GM12878 (cell line): ENCODE measurements at regions not wholly inside any gene's neighbourhood (a gene's known extent, or its start where the extent isn't known, plus 50 kb on each side); places are given as distances from the start of the nearest gene placed in this dataset.

Experiments
- ATAC-seq: fragments of 200-7000 bp; cut with Tn5 transposase; 3 replicates; pipeline ENCODE4 v1.9.1; 2020; ENCODE audit warnings: mild to moderate bottlenecking, moderate library complexity
- BruUV-seq: library from RNA; stranded (reverse); fragments of 400-500 nt; replicated peaks from 2 replicates; lab custom pipeline; 2021; lab: Mats Ljungman, UMichigan
- CTCF ChIA-PET: fragments of 300-600 bp; sonication (Branson Sonifier 250); formaldehyde crosslinking; extraction: SDS; loops from one replicate; lab custom pipeline; 2021; ENCODE audit warnings: inconsistent platforms; lab: Yijun Ruan, JAX
- POLR2A ChIA-PET: fragments of 350-600 bp; formaldehyde crosslinking; extraction: SDS; loops from one replicate; lab custom pipeline; 2021; ENCODE audit warnings: inconsistent platforms; lab: Charles Lee
- RAD21 ChIA-PET: fragments of 300-600 bp; sonication (Branson Sonifier 250); formaldehyde crosslinking; loops from one replicate; lab custom pipeline; 2023; ENCODE audit warnings: antibody characterized with exemption; ENCODE audit not compliant: unreplicated experiment; lab: Charles Lee
- SMC1A ChIA-PET: fragments of 300-600 bp; sonication (Branson Sonifier 250); formaldehyde crosslinking; loops from one replicate; lab custom pipeline; 2023; ENCODE audit not compliant: unreplicated experiment, uncharacterized antibody; lab: Charles Lee
- DNase-seq: peaks from one replicate; pipeline ENCODE4 v3.0.0-alpha.2; 2011; ENCODE audit warnings: low read depth, low spot score
- FAIRE-seq: peaks from 3 replicates; lab custom pipeline; 2011; peaks lifted over from hg19 to GRCh38; lab: Jason Lieb, UNC
- H2AFZ ChIP-seq: 2 replicates; pipeline ENCODE4 v1.6.0; 2011; ENCODE audit warnings: low read depth, low read length, control low read depth; ENCODE audit not compliant: control insufficient read depth
- H3K27ac ChIP-seq: 2 replicates; pipeline ENCODE4 v1.5.1; 2011; ENCODE audit warnings: control low read depth; ENCODE audit not compliant: control insufficient read depth, insufficient read depth
- H3K27me3 ChIP-seq, 2 experiments: replicated peaks in 1 of 2; 2 replicates each; pipeline versions ENCODE4 v1.6.0 to v1.6.1; 2011; ENCODE audit warnings: low read length in 1 of 2; ENCODE audit not compliant: control insufficient read depth in 2 of 2, insufficient read depth in 2 of 2
- H3K36me3 ChIP-seq, 2 experiments: 2 replicates each; pipeline ENCODE4 v1.5.1; 2011; ENCODE audit warnings: low read length in 1 of 2; ENCODE audit not compliant: control insufficient read depth in 2 of 2, insufficient read depth in 2 of 2
- H3K4me1 ChIP-seq: 2 replicates; pipeline ENCODE4 v1.6.1; 2011; ENCODE audit warnings: mild to moderate bottlenecking, low read length, moderate library complexity, mixed read lengths; ENCODE audit not compliant: control insufficient read depth, insufficient read depth
- H3K4me2 ChIP-seq: 2 replicates; pipeline ENCODE4 v1.6.0; 2011; ENCODE audit warnings: control low read depth; ENCODE audit not compliant: control insufficient read depth, insufficient read depth
- H3K4me3 ChIP-seq: fragments of 200-600 bp; sonication (generic); 2 replicates; pipeline ENCODE4 v1.5.1; 2016
- H3K79me2 ChIP-seq: 2 replicates; pipeline ENCODE4 v1.6.0; 2011; ENCODE audit warnings: low read length; ENCODE audit not compliant: control insufficient read depth, insufficient read depth
- H3K9ac ChIP-seq: 2 replicates; pipeline ENCODE4 v1.8.0; 2011; ENCODE audit warnings: low read length, control low read depth, mixed read lengths; ENCODE audit not compliant: control insufficient read depth, insufficient read depth
- H3K9me3 ChIP-seq: replicated peaks from 3 replicates; pipeline ENCODE4 v1.5.1; 2011; ENCODE audit warnings: mild to moderate bottlenecking, low read length; ENCODE audit not compliant: control insufficient read depth, insufficient read depth
- H4K20me1 ChIP-seq: 2 replicates; pipeline ENCODE4 v1.6.0; 2011; ENCODE audit not compliant: control insufficient read depth, insufficient read depth
- BCL11A ChIP-seq: IDR thresholded peaks from 2 replicates; pipeline ENCODE4 v1.6.1; 2011; ENCODE audit warnings: low read depth, low read length
- BRCA1 ChIP-seq: IDR thresholded peaks from 2 replicates; pipeline ENCODE4 v1.6.1; 2011; ENCODE audit warnings: low read depth, low read length, improper control_type of control experiment
- GATAD2B ChIP-seq: fragments of 450-650 bp; conservative IDR thresholded peaks from 2 replicates; pipeline ENCODE4 v1.6.1; 2017; ENCODE audit warnings: low read depth, mild to moderate bottlenecking, moderate library complexity
- MEF2A ChIP-seq: IDR thresholded peaks from 2 replicates; pipeline ENCODE4 v1.6.1; 2011; ENCODE audit warnings: low read depth, mild to moderate bottlenecking, low read length, moderate library complexity; ENCODE audit not compliant: insufficient read depth
- NR2C2 ChIP-seq: IDR thresholded peaks from 2 replicates; pipeline ENCODE4 v1.6.1; 2011; ENCODE audit warnings: borderline replicate concordance, low read depth; ENCODE audit not compliant: control insufficient read depth, insufficient read length
- RCOR1 ChIP-seq: conservative IDR thresholded peaks from 2 replicates; pipeline ENCODE4 v1.6.1; 2012; ENCODE audit warnings: low read depth, low read length, improper control_type of control experiment
- RFX5 ChIP-seq: IDR thresholded peaks from 2 replicates; pipeline ENCODE4 v1.6.1; 2011; ENCODE audit warnings: low read depth, low read length, improper control_type of control experiment
- SIN3A ChIP-seq: IDR thresholded peaks from 2 replicates; pipeline ENCODE4 v1.6.1; 2012; ENCODE audit warnings: low read depth, low read length, improper control_type of control experiment
- SREBF1 ChIP-seq: IDR thresholded peaks from 2 replicates; pipeline ENCODE4 v1.6.1; 2012; ENCODE audit warnings: mild to moderate bottlenecking, low read length
- STAT3 ChIP-seq: IDR thresholded peaks from 2 replicates; pipeline ENCODE4 v1.6.1; 2011; ENCODE audit warnings: low read depth, low read length, improper control_type of control experiment
- SUPT20H ChIP-seq: IDR thresholded peaks from 2 replicates; pipeline ENCODE4 v1.6.1; 2011; ENCODE audit warnings: low read depth, mild to moderate bottlenecking, low read length, moderate library complexity, borderline replicate concordance; ENCODE audit not compliant: control insufficient read depth
- TBL1XR1 ChIP-seq: IDR thresholded peaks from 2 replicates; pipeline ENCODE4 v1.6.1; 2012; ENCODE audit warnings: low read depth, low read length, improper control_type of control experiment
- TCF12 ChIP-seq: IDR thresholded peaks from 2 replicates; pipeline ENCODE4 v1.6.1; 2011; ENCODE audit warnings: low read depth, mild to moderate bottlenecking, low read length
- ZBED1 ChIP-seq: IDR thresholded peaks from 2 replicates; pipeline ENCODE4 v1.6.1; 2016; ENCODE audit warnings: borderline replicate concordance
- ZNF384 ChIP-seq: IDR thresholded peaks from 2 replicates; pipeline ENCODE4 v1.6.1; 2012; ENCODE audit warnings: low read depth, mild to moderate bottlenecking, low read length, improper control_type of control experiment, borderline replicate concordance
- ZZZ3 ChIP-seq: IDR thresholded peaks from 2 replicates; pipeline ENCODE4 v1.6.1; 2011; ENCODE audit warnings: low read depth; ENCODE audit not compliant: control insufficient read depth, insufficient read length
- WGBS: methylation state at CpG from one replicate; pipeline ENCODE4 v1.1.6; 2016; ENCODE audit warnings: low lambda C conversion rate; ENCODE audit not compliant: insufficient replicate concordance, insufficient coverage; ENCODE audit errors: missing lambda C conversion rate; 5-methylcytosine and 5-hydroxymethylcytosine counted together
- in situ Hi-C: fragments of 300-500 bp; cut with MboI; formaldehyde crosslinking; loops from 9 replicates; pipeline ENCODE4 v1.14.3; 2018; ENCODE audit warnings: mixed read lengths
- intact Hi-C: fragments of 100-400 bp; cut with micrococcal nuclease; formaldehyde crosslinking; loops from one replicate; pipeline ENCODE4 v1.14.2; 2022; ENCODE audit not compliant: unreplicated experiment
- TF ChIP-seq, protein P1 (sequence below): IDR thresholded peaks from 2 replicates; pipeline ENCODE4 v1.6.1; 2012; ENCODE audit warnings: low read depth, low read length, improper control_type of control experiment
- TF ChIP-seq, protein P2 (sequence below): IDR thresholded peaks from 2 replicates; pipeline ENCODE4 v1.6.1; 2011; ENCODE audit warnings: low read depth, mild to moderate bottlenecking, low read length, moderate library complexity, borderline replicate concordance; ENCODE audit errors: extremely low read depth
- TF ChIP-seq, protein P3 (sequence below): IDR thresholded peaks from 2 replicates; pipeline ENCODE4 v1.6.1; 2011; ENCODE audit warnings: borderline replicate concordance, low read depth, mild to moderate bottlenecking, moderate library complexity, mixed read lengths, low read length; ENCODE audit not compliant: insufficient read depth; ENCODE audit errors: extremely low read length
- TF ChIP-seq, protein P4 (sequence below): fragments of 450-650 bp; IDR thresholded peaks from 2 replicates; pipeline ENCODE4 v1.6.1; 2017; ENCODE audit warnings: low read depth, mild to moderate bottlenecking, moderate library complexity

DNA sequence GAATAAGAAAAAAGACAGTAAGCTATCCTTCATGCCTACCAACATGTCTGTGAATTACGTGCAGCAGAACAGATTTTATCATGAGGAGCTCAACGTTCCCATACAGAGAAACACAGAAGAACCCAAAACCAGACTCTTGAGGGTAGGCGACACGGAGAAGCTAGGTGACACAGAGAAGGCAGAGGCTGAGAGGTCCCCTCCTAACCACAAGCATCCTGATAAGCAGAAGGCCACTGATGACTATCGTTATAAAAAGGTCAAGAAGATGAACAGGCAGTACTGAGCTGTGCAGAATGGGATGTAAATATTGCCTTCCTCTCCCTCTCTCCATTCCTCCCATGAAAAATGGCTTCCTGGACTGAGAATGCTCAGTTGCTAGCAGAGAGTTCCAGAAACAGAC is 350.2 kb upstream of the BOD1L1 start:
- H3K79me2 ChIP-seq: no peaks in the 10 kb centered on the region
- POLR2A ChIA-PET: no interaction called here
- intact Hi-C loops: no loop called here
- CTCF ChIA-PET: no interaction called here
- H3K4me1 ChIP-seq: no peaks in the 10 kb centered on the region
- TF ChIP-seq RFX5: no peak
- TF ChIP-seq SIN3A: no peak
- TF ChIP-seq RCOR1: no peak
- TF ChIP-seq GATAD2B: no peak
- TF ChIP-seq STAT3: no peak
- TF ChIP-seq BRCA1: no peak
- no peak for TF ChIP-seq SREBF1
- TF ChIP-seq, protein P1, sequence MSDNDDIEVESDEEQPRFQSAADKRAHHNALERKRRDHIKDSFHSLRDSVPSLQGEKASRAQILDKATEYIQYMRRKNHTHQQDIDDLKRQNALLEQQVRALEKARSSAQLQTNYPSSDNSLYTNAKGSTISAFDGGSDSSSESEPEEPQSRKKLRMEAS: no peak
- TF ChIP-seq, protein P2, sequence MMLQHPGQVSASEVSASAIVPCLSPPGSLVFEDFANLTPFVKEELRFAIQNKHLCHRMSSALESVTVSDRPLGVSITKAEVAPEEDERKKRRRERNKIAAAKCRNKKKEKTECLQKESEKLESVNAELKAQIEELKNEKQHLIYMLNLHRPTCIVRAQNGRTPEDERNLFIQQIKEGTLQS: no peak
- TF ChIP-seq ZBED1: no peak
- TF ChIP-seq MEF2A: no peak
- TF ChIP-seq NR2C2: no peak
- TF ChIP-seq ZZZ3: no peak
- TF ChIP-seq TCF12: no peak
- no peak for TF ChIP-seq ZNF384
- TF ChIP-seq TBL1XR1: no peak
- TF ChIP-seq, protein P3, sequence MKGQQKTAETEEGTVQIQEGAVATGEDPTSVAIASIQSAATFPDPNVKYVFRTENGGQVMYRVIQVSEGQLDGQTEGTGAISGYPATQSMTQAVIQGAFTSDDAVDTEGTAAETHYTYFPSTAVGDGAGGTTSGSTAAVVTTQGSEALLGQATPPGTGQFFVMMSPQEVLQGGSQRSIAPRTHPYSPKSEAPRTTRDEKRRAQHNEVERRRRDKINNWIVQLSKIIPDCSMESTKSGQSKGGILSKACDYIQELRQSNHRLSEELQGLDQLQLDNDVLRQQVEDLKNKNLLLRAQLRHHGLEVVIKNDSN: no peak
- TF ChIP-seq, protein P4, sequence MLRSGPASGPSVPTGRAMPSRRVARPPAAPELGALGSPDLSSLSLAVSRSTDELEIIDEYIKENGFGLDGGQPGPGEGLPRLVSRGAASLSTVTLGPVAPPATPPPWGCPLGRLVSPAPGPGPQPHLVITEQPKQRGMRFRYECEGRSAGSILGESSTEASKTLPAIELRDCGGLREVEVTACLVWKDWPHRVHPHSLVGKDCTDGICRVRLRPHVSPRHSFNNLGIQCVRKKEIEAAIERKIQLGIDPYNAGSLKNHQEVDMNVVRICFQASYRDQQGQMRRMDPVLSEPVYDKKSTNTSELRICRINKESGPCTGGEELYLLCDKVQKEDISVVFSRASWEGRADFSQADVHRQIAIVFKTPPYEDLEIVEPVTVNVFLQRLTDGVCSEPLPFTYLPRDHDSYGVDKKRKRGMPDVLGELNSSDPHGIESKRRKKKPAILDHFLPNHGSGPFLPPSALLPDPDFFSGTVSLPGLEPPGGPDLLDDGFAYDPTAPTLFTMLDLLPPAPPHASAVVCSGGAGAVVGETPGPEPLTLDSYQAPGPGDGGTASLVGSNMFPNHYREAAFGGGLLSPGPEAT: no peak
- TF ChIP-seq BCL11A: no peak
- no peak for TF ChIP-seq SUPT20H
- ATAC-seq (no peak), FAIRE-seq (no peak), DNase-seq (no peak)
- H3K4me3 ChIP-seq: no peak overlapping the region
- H4K20me1 ChIP-seq: no peaks in the 10 kb centered on the region
- SMC1A ChIA-PET: interaction anchor here (0.7 kb wide), 1 partner anchor 1023 kb away, joined by 3 read pairs; no protein-coding TSS in a partner anchor
- 26% methylated on average over 5 of the region's 5 CpGs for WGBS
- H3K4me2 ChIP-seq: no peak overlapping the region
- no peaks in the 10 kb centered on the region for H3K27me3 ChIP-seq
- no peaks in the 10 kb centered on the region for H3K9me3 ChIP-seq
- RAD21 ChIA-PET: no interaction called here
- no TSS peak for BruUV-seq
- no peak overlapping the region for H3K9ac ChIP-seq
- no peak overlapping the region for H3K27ac ChIP-seq
- H3K36me3 ChIP-seq: no peaks in the 10 kb centered on the region
- no peak overlapping the region for H2AFZ ChIP-seq
- in situ Hi-C loops: no loop called here
